ENCODE measurements at regions not wholly inside any gene's neighbourhood (a gene's known extent, or its start where the extent isn't known, plus 50 kb on each side); places are given as distances from the start of the nearest gene placed in this dataset.

GRCh38 chr15:95680728-95681127, 649.8 kb upstream of the NR2F2 start:
- peak overlapping the region; percentile 64 for H3K27ac ChIP-seq

GRCh38 chr15:95681836-95682544, 648.5 kb upstream of the NR2F2 start:
- H3K27ac ChIP-seq: peak overlapping the region; percentile 64

More at GRCh38 chr15:95680728-95681127, 649.8 kb upstream of the NR2F2 start:
- TF ChIP-seq CTCF (IDR thresholded peaks at IDR 0.05): no peak
- TF ChIP-seq ZFX (IDR thresholded peaks at IDR 0.05; ENCODE audit: borderline replicate concordance): no peak

GRCh38 chr15:95684126-95684525, 646.4 kb upstream of the NR2F2 start:
- no peak for TF ChIP-seq ZFX (IDR thresholded peaks at IDR 0.05; ENCODE audit: borderline replicate concordance)
- no peak for TF ChIP-seq CTCF (IDR thresholded peaks at IDR 0.05)
- no peak overlapping the region for H3K27ac ChIP-seq

More at GRCh38 chr15:95681836-95682544, 648.5 kb upstream of the NR2F2 start:
- TF ChIP-seq CTCF (IDR thresholded peaks at IDR 0.05): no peak
- TF ChIP-seq ZFX (IDR thresholded peaks at IDR 0.05; ENCODE audit: borderline replicate concordance): no peak

- H3K27ac ChIP-seq: no peak overlapping the region
- TF ChIP-seq CTCF (IDR thresholded peaks at IDR 0.05) (no peak), ZFX (IDR thresholded peaks at IDR 0.05; ENCODE audit: borderline replicate concordance) (no peak)
Observed at GRCh38 chr15:95684693-95685115, 645.8 kb upstream of the NR2F2 start.

GRCh38 chr15:95687061-95687460, 643.4 kb upstream of the NR2F2 start:
- TF ChIP-seq ZFX (IDR thresholded peaks at IDR 0.05; ENCODE audit: borderline replicate concordance): no peak
- H3K27ac ChIP-seq: no peak overlapping the region

GRCh38 chr15:95687686-95688085, 642.8 kb upstream of the NR2F2 start:
- no peak overlapping the region for H3K27ac ChIP-seq
- no peak for TF ChIP-seq ZFX (IDR thresholded peaks at IDR 0.05; ENCODE audit: borderline replicate concordance)

- TF ChIP-seq ZFX (IDR thresholded peaks at IDR 0.05; ENCODE audit: borderline replicate concordance): no peak
- no peak for TF ChIP-seq CTCF (IDR thresholded peaks at IDR 0.05)
- no peak overlapping the region for H3K27ac ChIP-seq
Observed at GRCh38 chr15:95690631-95691340, 639.7 kb upstream of the NR2F2 start.

- no peak for TF ChIP-seq ZFX (IDR thresholded peaks at IDR 0.05; ENCODE audit: borderline replicate concordance)
- no peak for TF ChIP-seq CTCF (IDR thresholded peaks at IDR 0.05)
Observed at GRCh38 chr15:95693917-95694316, 636.6 kb upstream of the NR2F2 start.

More at GRCh38 chr15:95693917-95694316, 636.6 kb upstream of the NR2F2 start:
- no peak overlapping the region for H3K27ac ChIP-seq

Measured in 22Rv1 (cell line).